GM19240 (cell line): ENCODE measurements at regions not wholly inside any gene's neighbourhood (a gene's known extent, or its start where the extent isn't known, plus 50 kb on each side); places are given as distances from the start of the nearest gene placed in this dataset.

ENCODE experiments used
- DNase-seq: peaks from one replicate; pipeline ENCODE4 v3.0.0; 2011; ENCODE audit warnings: low spot score; ENCODE audit not compliant: insufficient read length

- no peak for DNase-seq
These were observed 370.3 kb upstream of the CELF2 start for GRCh38 chr10:10647331-10647730.

- no peak for DNase-seq
These were observed 360.4 kb upstream of the CELF2 start for GRCh38 chr10:10657139-10657760.

DNA sequence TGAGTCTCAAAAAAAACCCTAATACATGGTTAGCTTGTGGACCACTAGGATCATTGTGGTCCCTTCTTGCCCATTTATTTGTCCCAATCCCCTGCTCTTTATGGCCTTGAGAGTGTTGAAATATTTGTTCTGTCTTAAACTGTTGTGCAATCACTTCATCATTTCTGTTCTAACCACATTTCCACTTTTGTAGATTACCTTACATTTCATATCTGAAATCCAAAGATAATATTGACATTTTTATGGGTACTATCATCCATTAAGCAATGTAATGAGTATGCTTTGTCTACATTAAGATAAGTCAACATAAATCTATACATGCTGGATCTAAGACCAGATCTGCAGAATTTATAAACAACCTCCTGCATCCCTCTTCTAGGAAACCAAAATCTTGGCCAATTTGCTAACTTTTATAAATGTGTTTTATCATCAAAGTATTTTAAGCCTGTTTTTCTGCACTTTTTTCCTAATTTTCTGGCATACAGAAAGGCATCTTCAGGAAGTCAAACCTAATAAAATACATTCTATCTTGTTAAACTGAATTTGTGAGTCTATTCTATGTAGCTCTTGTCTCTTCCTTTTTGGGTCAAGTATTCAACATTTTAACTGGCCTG, 359.4 kb upstream of the CELF2 start:
- DNase-seq: no peak

DNA sequence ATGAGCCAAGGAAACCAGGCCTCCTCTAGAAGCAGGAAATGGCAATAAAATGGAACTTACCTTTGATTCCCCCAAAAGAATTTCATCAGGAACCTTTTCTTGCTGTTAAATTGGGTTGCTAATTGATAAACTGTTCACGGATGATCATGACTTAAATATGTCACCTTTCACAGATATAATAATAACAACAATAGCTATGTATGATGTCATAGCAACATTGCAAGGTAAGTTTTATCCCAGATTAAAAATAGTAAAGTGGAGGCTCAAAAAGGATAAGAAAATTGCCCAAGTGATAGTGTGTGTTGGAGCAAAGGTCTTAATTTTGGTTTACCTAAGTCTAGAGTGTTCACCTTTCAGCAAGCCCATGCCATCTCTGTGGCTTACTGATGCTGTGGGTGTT, 357.6 kb upstream of the CELF2 start:
- DNase-seq: no peak

DNA sequence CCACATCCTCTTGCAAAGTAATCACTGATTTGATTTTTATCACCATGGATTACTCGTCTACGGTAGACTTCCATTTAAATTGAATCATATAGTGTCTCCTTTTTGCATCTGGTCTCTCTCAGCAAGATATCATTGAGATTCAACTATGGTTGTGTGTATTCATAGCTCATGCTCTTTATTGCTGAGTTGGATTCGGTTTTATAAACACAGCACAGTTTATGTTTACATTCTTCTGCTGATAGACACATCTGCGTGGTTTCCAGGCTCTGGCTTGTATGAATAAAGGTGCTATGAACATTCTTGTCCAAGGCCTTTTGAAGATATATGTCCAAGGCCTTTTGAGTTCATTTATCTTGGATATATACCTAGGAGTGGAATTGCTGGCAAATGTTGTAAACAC, 356.5 kb upstream of the CELF2 start:
- DNase-seq: no peak

- DNase-seq: no peak
These were observed 354.8 kb upstream of the CELF2 start for GRCh38 chr10:10662716-10663408.

GRCh38 chr10:10663622-10664021, 354.1 kb upstream of the CELF2 start:
- DNase-seq: no peak

DNA sequence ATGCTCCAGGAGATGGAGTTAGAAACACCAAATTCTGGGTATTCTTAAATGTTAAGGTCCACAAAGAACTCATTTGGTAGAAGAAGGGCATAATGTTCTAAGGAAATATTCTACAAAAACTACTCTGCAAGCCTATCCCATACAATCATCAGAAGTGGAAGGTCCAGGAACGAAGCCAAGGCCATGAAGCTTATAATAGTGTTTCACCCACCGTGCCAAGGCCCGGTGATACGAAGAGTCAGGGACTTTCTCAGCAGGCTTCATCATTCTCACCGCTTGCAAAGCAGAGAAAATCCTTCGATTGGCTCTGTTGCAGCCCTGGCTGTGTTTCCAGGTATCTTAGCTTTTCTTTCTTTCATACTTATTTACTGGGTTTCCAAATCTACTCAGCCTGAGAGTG, 351.9 kb upstream of the CELF2 start:
- DNase-seq: no peak

GRCh38 chr10:10667466-10667865, 350.2 kb upstream of the CELF2 start:
- DNase-seq: no peak

DNA sequence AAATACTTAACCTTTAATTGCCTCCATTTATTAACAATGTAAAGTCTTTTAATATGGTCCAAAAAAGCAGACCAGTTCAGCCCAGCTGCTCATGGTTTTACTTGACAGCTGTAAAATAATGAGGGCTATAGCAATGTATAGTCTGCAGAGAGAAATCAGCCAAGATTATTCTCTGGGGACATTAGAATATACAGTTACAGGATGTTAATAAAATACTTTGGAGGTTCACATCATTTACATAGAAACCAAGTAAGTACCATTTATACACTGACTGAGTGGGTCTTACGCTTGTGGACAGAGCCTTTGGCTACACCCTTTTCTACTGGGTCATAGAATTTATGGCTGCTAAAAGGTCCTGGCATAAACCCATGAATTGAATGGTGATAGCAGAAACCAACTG, 340.7 kb upstream of the CELF2 start:
- no peak for DNase-seq

DNA sequence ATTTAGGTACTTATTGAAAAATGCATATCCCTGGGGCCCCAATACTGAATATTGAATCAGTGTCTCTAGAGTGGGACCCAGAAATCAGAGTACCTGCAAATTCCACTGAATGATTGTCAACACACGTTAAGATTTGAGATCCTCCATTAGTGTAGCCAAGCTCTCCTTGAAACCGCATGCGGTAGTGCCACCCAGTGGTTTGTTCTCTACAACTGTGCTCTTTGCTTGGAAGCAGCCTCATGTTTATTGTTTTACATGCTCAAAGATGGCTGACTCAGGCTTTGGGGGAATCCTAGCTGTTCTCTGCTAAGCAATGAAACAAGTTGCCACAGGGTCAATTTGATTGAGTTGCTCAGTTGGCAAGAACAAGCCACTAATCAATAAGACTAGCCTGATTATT, 340.2 kb upstream of the CELF2 start:
- DNase-seq: no peak

DNA sequence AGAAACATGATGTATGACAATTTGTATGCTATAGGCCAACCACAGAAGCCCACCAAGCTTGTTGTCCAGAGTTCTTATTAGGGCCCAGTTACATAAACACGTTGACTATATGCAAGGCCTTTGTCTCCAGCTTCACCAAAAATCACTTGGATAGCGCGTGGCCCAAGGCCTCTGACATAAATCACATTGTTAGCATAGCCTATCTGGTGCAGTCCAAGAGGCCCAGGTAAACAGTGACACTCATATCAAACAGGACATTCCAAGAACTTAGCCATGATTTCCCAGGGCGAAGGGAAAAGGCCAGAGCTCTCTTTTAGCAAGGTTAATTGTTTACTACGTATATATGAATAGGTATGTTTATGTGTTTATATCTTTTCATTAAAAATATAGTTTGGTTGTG, 337.2 kb upstream of the CELF2 start:
- no peak for DNase-seq

DNA sequence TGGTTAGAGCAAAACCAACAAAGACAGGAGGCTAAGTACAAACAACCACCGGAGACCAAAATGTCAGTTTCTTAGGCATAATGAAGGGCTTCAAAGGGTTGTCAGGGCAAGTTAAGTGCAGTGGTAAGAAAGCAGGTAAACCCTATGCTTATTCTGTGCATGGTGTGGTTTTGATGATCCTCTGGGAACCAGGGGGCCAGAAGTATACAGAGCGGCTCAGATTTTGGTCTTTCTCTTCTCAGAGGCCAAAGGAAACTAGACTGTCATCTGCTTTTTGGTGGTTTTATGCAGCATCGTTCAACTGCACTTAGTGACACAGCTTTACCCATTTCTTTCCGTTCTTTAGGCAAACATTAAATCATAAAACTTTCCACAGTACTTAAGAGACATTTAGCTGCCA, 332.7 kb upstream of the CELF2 start:
- no peak for DNase-seq

- DNase-seq: no peak
These were observed 332.1 kb upstream of the CELF2 start for GRCh38 chr10:10685566-10685965.

DNA sequence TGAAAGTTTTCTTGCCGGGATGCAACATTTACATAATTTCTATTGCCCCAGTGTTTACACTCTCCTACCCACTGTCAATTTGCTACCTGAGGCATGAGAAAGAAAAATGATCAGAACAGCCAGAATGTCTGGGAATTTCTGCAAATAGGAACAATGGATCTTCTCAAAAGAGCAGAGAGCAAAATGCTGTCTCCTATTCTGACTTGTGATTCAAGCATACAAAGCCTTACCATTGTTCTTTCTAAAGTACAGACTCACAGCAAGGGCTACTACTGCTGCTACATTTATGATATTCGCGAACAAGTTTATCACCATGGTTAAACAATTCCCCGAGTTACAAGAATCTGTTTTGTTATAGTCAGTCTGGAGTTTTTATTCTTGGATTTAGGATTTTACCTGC, 329.9 kb upstream of the CELF2 start:
- DNase-seq: no peak

DNA sequence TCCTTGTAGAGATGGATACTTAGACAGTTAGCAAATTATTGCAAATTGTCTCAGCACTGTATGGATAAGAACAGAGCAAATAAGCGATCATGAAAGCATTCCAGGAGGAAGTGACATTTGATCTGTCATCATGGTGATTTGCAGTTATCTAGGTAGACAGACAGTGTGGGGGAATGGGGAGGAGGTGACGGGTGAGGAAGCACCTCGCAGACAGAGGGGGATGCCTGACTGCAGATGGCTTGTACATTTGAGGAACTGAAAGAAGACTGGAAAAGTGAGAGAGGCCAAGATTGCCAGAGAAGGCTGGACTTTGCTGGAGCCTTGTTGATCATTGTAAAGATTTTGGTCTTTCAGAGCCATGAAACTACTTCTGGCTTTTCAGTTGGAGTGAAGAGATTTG, 318.2 kb upstream of the CELF2 start:
- no peak for DNase-seq

DNA sequence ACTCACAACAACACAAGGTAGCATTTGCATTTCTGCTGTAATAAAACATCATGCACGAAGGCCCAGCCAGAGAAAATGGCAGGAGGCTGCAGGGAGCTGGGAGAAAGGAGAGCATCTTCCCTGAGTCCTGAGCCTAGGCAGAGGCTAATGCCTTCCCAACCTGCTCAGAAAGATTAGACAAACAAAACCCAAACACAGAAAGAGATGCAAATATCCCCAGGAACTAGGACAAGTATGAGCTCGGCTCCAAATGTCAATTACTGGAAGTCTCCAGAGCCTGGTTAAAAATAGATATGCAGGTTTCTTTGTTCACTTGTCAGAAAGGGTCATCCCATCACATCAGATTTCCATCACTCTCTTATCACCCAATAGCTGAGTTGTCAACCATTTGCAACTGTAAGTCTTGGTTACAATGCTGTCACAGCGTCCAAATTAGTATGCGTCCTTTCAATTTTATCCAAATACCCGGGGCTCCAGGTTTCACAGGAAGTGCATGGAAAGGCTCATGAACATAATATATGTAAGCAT, 316.5 kb upstream of the CELF2 start:
- no peak for DNase-seq

- no peak for DNase-seq
These were observed 315.5 kb upstream of the CELF2 start for GRCh38 chr10:10702211-10702610.

DNA sequence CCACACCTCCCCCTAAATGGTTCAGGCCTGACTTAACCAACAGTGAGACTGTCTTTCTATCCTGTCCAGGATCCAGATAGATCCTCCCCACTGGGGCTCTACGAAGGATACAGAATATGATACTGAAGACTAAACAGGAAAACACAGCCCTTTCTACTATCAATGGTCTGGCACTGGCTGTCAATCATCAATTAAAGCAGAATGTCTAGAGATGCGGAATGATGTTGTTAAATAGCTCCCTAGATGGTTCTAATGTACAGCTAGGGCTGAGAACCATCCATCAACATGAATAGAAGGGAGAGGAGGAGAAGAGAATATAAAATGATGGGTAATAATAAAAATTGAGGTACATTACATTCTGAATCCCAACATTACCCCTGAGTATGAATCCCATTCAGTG, 314.3 kb upstream of the CELF2 start:
- DNase-seq: no peak

DNA sequence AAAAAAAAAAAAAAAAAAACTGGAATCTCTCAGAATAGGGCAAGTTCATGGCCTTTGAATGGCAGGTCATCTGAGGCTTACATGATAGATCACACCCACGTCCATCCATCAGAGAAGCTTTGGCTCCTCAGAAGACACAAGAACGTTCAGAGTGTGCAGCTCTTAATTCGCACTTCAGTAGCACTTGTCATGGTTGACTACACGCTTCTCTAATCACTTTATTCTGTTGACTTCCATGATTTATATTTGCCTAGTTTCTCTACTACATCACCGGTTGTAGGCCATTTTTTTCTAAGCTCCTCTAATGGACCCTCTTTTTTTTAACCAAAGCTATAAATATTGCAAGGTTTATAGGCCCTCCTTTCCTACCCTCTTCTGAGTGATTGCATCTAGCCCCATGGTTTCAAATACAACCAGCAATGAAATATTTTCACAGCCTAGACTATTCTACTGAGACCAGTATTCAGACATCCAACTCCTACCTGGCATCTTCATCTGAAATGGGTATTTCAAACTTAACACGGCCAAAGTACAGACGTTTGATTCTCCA, 305.4 kb upstream of the CELF2 start:
- DNase-seq: no peak

DNA sequence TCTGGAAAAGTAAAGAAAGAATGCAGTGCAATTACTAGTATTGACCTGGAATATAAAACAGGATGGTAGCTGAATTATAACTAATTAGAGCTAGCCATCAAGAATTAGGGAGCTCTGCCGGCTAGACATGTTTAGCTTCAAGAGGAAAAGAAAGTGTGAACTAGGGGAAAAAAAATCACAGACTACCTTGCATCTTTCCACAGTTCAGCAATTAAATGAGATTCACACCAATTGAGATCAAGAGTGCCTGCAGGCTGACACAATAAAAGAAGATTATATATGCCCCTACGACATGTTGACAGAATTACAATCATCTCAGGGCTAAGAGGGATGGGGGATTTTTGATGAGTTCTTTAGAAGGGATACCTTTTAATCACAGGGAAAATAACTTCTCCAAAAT, 303.3 kb upstream of the CELF2 start:
- no peak for DNase-seq

DNA sequence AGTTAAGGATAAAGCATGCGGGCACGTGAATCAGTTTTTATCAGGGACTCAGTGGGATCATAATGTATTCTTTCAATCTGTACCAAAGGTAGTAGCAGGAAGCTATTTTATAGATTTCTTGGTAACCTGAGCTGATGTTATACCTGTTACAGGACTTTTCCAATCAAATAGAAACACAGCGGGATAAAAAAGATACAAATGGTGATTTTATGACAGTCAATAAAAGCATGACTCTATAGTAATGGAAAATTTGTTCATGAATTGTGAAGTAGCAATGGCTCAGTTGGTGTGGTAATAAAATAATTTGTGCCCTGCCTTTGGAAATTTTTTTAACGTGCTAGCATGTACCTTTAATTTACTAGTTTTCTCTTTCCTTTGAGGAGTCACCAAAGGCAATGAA, 300.7 kb upstream of the CELF2 start:
- no peak for DNase-seq

- no peak for DNase-seq
These were observed 295.2 kb upstream of the CELF2 start for GRCh38 chr10:10722422-10722821.
